ENCODE measurements at regions not wholly inside any gene's neighbourhood (a gene's known extent, or its start where the extent isn't known, plus 50 kb on each side); places are given as distances from the start of the nearest gene placed in this dataset.

GRCh38 chr2:156182132-156182531 is 150.4 kb downstream of the NR4A2 start:
- ChIA-PET CTCF (no interaction called here), POLR2A (no interaction called here)
- no peak for DNase-seq (ENCODE audit: extremely low spot score)
- no peak for TF ChIP-seq FOXK2 (IDR thresholded peaks at IDR 0.05)
- no peak for TF ChIP-seq LEF1 (IDR thresholded peaks at IDR 0.05; ENCODE audit: borderline replicate concordance)
- no peak for TF ChIP-seq SP1 (IDR thresholded peaks at IDR 0.05)
- TF ChIP-seq L3MBTL2 (conservative IDR thresholded peaks at IDR 0.05) = no peak
- TF ChIP-seq PKNOX1 (IDR thresholded peaks at IDR 0.05) = no peak
- TF ChIP-seq CTBP1 (IDR thresholded peaks at IDR 0.05; ENCODE audit: borderline replicate concordance) = no peak
- TF ChIP-seq FOXA1 (IDR thresholded peaks at IDR 0.05) = no peak
- TF ChIP-seq ARNT (IDR thresholded peaks at IDR 0.05) = no peak
- no peak for TF ChIP-seq SUZ12 (IDR thresholded peaks at IDR 0.05)
- no peak for TF ChIP-seq TARDBP (IDR thresholded peaks at IDR 0.05)
- no peak for TF ChIP-seq ZNF384 (IDR thresholded peaks at IDR 0.05)
- no peak for TF ChIP-seq NFRKB (IDR thresholded peaks at IDR 0.05)
- TF ChIP-seq FOXM1 (IDR thresholded peaks at IDR 0.05; ENCODE audit: borderline replicate concordance) = no peak
- TF ChIP-seq BHLHE40 (IDR thresholded peaks at IDR 0.05; ENCODE audit: borderline replicate concordance) = no peak

GRCh38 chr2:156181208-156181607 is 151.3 kb downstream of the NR4A2 start:
- DNase-seq (ENCODE audit: extremely low spot score) = no peak
- TF ChIP-seq TARDBP (IDR thresholded peaks at IDR 0.05) (no peak), FOXA1 (IDR thresholded peaks at IDR 0.05) (no peak), ELF4 (IDR thresholded peaks at IDR 0.05) (no peak), PKNOX1 (IDR thresholded peaks at IDR 0.05) (no peak), LEF1 (IDR thresholded peaks at IDR 0.05; ENCODE audit: borderline replicate concordance) (no peak), FOXK2 (IDR thresholded peaks at IDR 0.05) (no peak), BHLHE40 (IDR thresholded peaks at IDR 0.05; ENCODE audit: borderline replicate concordance) (no peak), ARNT (IDR thresholded peaks at IDR 0.05) (no peak), SUZ12 (IDR thresholded peaks at IDR 0.05) (no peak), L3MBTL2 (conservative IDR thresholded peaks at IDR 0.05) (no peak), CTBP1 (IDR thresholded peaks at IDR 0.05; ENCODE audit: borderline replicate concordance) (no peak), HDGF (IDR thresholded peaks at IDR 0.05; ENCODE audit: borderline replicate concordance) (no peak)
- ChIA-PET POLR2A (no interaction called here), CTCF (no interaction called here)

- TF ChIP-seq ZNF384 (IDR thresholded peaks at IDR 0.05) = no peak
- no peak for TF ChIP-seq ELF4 (IDR thresholded peaks at IDR 0.05)
- CTCF ChIA-PET = no interaction called here
- POLR2A ChIA-PET = no interaction called here
- DNase-seq (ENCODE audit: extremely low spot score) = no peak
Measured at GRCh38 chr2:156177654-156178053, 154.9 kb downstream of the NR4A2 start.

- ChIA-PET CTCF (interaction anchor here (0.5 kb wide), 1 partner anchor 391 kb away, joined by 5 read pairs; no protein-coding TSS in a partner anchor), POLR2A (no interaction called here)
- no peak for TF ChIP-seq L3MBTL2 (conservative IDR thresholded peaks at IDR 0.05)
- no peak for TF ChIP-seq NFRKB (IDR thresholded peaks at IDR 0.05)
- TF ChIP-seq CTBP1 (IDR thresholded peaks at IDR 0.05; ENCODE audit: borderline replicate concordance) = no peak
- TF ChIP-seq FOXM1 (IDR thresholded peaks at IDR 0.05; ENCODE audit: borderline replicate concordance) = no peak
- TF ChIP-seq ZNF384 (IDR thresholded peaks at IDR 0.05) = no peak
- TF ChIP-seq PKNOX1 (IDR thresholded peaks at IDR 0.05) = no peak
- no peak for TF ChIP-seq SP1 (IDR thresholded peaks at IDR 0.05)
- TF ChIP-seq SUZ12 (IDR thresholded peaks at IDR 0.05) = no peak
- no peak for TF ChIP-seq BHLHE40 (IDR thresholded peaks at IDR 0.05; ENCODE audit: borderline replicate concordance)
- no peak for TF ChIP-seq FOXK2 (IDR thresholded peaks at IDR 0.05)
- no peak for DNase-seq (ENCODE audit: extremely low spot score)
Measured at GRCh38 chr2:156175946-156176345, 156.6 kb downstream of the NR4A2 start.

GRCh38 chr2:156170929-156171328 is 161.6 kb downstream of the NR4A2 start:
- ChIA-PET CTCF (no interaction called here), POLR2A (no interaction called here)
- DNase-seq (ENCODE audit: extremely low spot score) = no peak
- TF ChIP-seq SUZ12 (IDR thresholded peaks at IDR 0.05) = no peak
- no peak for TF ChIP-seq HDGF (IDR thresholded peaks at IDR 0.05; ENCODE audit: borderline replicate concordance)
- TF ChIP-seq FOXK2 (IDR thresholded peaks at IDR 0.05) = no peak
- no peak for TF ChIP-seq SP1 (IDR thresholded peaks at IDR 0.05)
- no peak for TF ChIP-seq ELF4 (IDR thresholded peaks at IDR 0.05)
- no peak for TF ChIP-seq ARNT (IDR thresholded peaks at IDR 0.05)
- no peak for TF ChIP-seq TARDBP (IDR thresholded peaks at IDR 0.05)
- no peak for TF ChIP-seq LEF1 (IDR thresholded peaks at IDR 0.05; ENCODE audit: borderline replicate concordance)
- TF ChIP-seq BHLHE40 (IDR thresholded peaks at IDR 0.05; ENCODE audit: borderline replicate concordance) = no peak
- no peak for TF ChIP-seq FOXM1 (IDR thresholded peaks at IDR 0.05; ENCODE audit: borderline replicate concordance)
- no peak for TF ChIP-seq PKNOX1 (IDR thresholded peaks at IDR 0.05)
- TF ChIP-seq CTBP1 (IDR thresholded peaks at IDR 0.05; ENCODE audit: borderline replicate concordance) = no peak
- no peak for TF ChIP-seq ZNF384 (IDR thresholded peaks at IDR 0.05)

GRCh38 chr2:156165742-156166141 is 166.8 kb downstream of the NR4A2 start:
- no peak for DNase-seq (ENCODE audit: extremely low spot score)
- POLR2A ChIA-PET = no interaction called here
- CTCF ChIA-PET = no interaction called here
- TF ChIP-seq ZNF384 (IDR thresholded peaks at IDR 0.05) (no peak), FOXM1 (IDR thresholded peaks at IDR 0.05; ENCODE audit: borderline replicate concordance) (no peak), NFRKB (IDR thresholded peaks at IDR 0.05) (no peak), SUZ12 (IDR thresholded peaks at IDR 0.05) (no peak), FOXK2 (IDR thresholded peaks at IDR 0.05) (no peak)
